Natural killer cell (primary cell): ENCODE measurements at regions not wholly inside any gene's neighbourhood (a gene's known extent, or its start where the extent isn't known, plus 50 kb on each side); places are given as distances from the start of the nearest gene placed in this dataset.

ENCODE experiments used
- ATAC-seq, 3 donors: fragments of 150-1000 bp in 2 of 3; fragments of 200-7000 bp in 1 of 3; cut with Tn5 transposase; 1 replicate in 1 of 3; 2 replicates in 2 of 3; pipeline ENCODE4 v1.10.0; 2021; ENCODE audit warnings: mild to moderate bottlenecking in 2 of 3, moderate library complexity in 2 of 3
- DNase-seq, 2 donors: peaks; one replicate each; pipeline versions ENCODE4 v3.0.0 to v3.0.0-alpha.2; 2013 to 2021; ENCODE audit warnings: mixed read lengths in 1 of 2
- H3K27ac ChIP-seq: one replicate; pipeline ENCODE4 v1.5.1; 2013; ENCODE audit warnings: mild to moderate bottlenecking, low read length
- H3K27me3 ChIP-seq: one replicate; pipeline ENCODE4 v1.6.1; 2013; ENCODE audit warnings: low read length; ENCODE audit not compliant: control insufficient read depth, insufficient read depth
- H3K36me3 ChIP-seq: one replicate; pipeline ENCODE4 v1.6.1; 2013; ENCODE audit warnings: low read length; ENCODE audit not compliant: control insufficient read depth, insufficient read depth
- H3K4me1 ChIP-seq: one replicate; pipeline ENCODE4 v1.6.1; 2013; ENCODE audit warnings: low read length; ENCODE audit not compliant: control insufficient read depth, insufficient read depth
- H3K4me3 ChIP-seq: one replicate; pipeline ENCODE4 v1.5.1; 2013; ENCODE audit warnings: low read length
- H3K9me3 ChIP-seq: one replicate; pipeline ENCODE4 v1.6.1; 2013; ENCODE audit warnings: low read length; ENCODE audit not compliant: control insufficient read depth, insufficient read depth
- H3K27ac Mint-ChIP-seq, 2 donors: one replicate each; pipeline ENCODE4 v1.8.0; 2022; ENCODE audit warnings: mild to moderate bottlenecking in 2 of 2, mixed read lengths in 2 of 2, moderate library complexity in 1 of 2
- H3K27me3 Mint-ChIP-seq, 2 donors: one replicate each; pipeline ENCODE4 v1.8.0; 2022; ENCODE audit warnings: low read depth in 2 of 2, mixed read lengths in 2 of 2
- H3K36me3 Mint-ChIP-seq: one replicate; pipeline ENCODE4 v1.8.0; 2022; ENCODE audit warnings: mixed read lengths
- H3K4me1 Mint-ChIP-seq, 2 donors: one replicate each; pipeline ENCODE4 v1.8.0; 2022; ENCODE audit warnings: mixed read lengths in 2 of 2
- H3K4me3 Mint-ChIP-seq: one replicate; pipeline ENCODE4 v1.8.0; 2022; ENCODE audit warnings: mild to moderate bottlenecking, moderate library complexity, mixed read lengths
- H3K9me3 Mint-ChIP-seq, 2 donors: one replicate each; pipeline ENCODE4 v1.8.0; 2022; ENCODE audit warnings: mixed read lengths in 2 of 2
- WGBS: methylation state at CpG from one replicate; pipeline ENCODE4 v1.1.7; 2013; ENCODE audit warnings: missing lambda C conversion rate; ENCODE audit not compliant: insufficient coverage; 5-methylcytosine and 5-hydroxymethylcytosine counted together
- intact Hi-C: fragments of 100-400 bp; cut with micrococcal nuclease; formaldehyde crosslinking; loops from one replicate; pipeline ENCODE4 v1.14.2; 2022
- TF ChIP-seq, protein P1 (sequence below): fragments of 200-600 bp; IDR thresholded peaks from one replicate; pipeline ENCODE4 v1.8.0; 2022; ENCODE audit warnings: antibody characterized with exemption

DNA sequence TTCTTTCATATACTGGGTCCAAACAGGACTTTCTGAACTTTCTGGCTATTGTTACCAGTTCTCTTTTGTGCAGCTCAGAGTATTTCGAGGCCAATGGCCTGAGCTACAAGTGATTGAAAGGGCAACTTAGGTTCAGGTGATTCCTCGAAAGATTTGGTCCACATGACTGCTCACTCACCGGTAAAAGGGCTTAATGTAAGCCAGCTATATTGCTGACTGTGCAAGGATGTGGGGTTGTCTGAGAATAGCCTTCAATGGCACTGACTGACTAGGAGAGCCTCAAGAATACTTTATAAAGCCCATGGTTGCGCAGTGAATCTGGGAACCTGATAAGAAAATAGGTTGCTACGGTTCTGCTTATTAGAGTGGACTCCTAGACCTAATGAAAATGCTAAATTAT lies 269.0 kb downstream of the SEC16B start:
- no peak overlapping the region for H3K27ac Mint-ChIP-seq
- H3K36me3 Mint-ChIP-seq = no peaks in the 10 kb centered on the region
- 84% methylated on average over 4 of the region's 5 CpGs for WGBS
- H3K36me3 ChIP-seq = no peaks in the 10 kb centered on the region
- intact Hi-C loops = no loop called here
- H3K4me3 ChIP-seq = no peak overlapping the region
- H3K4me3 Mint-ChIP-seq = no peak overlapping the region
- no peaks in the 10 kb centered on the region for H3K4me1 ChIP-seq
- peaks cover 7 to 15% of the 10 kb centered on the region in 2 donors for H3K9me3 Mint-ChIP-seq
- H3K27me3 ChIP-seq = no peaks in the 10 kb centered on the region
- no peaks in the 10 kb centered on the region for H3K27me3 Mint-ChIP-seq
- TF ChIP-seq, protein P1, sequence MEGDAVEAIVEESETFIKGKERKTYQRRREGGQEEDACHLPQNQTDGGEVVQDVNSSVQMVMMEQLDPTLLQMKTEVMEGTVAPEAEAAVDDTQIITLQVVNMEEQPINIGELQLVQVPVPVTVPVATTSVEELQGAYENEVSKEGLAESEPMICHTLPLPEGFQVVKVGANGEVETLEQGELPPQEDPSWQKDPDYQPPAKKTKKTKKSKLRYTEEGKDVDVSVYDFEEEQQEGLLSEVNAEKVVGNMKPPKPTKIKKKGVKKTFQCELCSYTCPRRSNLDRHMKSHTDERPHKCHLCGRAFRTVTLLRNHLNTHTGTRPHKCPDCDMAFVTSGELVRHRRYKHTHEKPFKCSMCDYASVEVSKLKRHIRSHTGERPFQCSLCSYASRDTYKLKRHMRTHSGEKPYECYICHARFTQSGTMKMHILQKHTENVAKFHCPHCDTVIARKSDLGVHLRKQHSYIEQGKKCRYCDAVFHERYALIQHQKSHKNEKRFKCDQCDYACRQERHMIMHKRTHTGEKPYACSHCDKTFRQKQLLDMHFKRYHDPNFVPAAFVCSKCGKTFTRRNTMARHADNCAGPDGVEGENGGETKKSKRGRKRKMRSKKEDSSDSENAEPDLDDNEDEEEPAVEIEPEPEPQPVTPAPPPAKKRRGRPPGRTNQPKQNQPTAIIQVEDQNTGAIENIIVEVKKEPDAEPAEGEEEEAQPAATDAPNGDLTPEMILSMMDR = no peak
- DNase-seq = no peak
- no peaks in the 10 kb centered on the region for H3K4me1 Mint-ChIP-seq
- H3K27ac ChIP-seq = no peak overlapping the region
- ATAC-seq = no peak
- no peaks in the 10 kb centered on the region for H3K9me3 ChIP-seq

DNA sequence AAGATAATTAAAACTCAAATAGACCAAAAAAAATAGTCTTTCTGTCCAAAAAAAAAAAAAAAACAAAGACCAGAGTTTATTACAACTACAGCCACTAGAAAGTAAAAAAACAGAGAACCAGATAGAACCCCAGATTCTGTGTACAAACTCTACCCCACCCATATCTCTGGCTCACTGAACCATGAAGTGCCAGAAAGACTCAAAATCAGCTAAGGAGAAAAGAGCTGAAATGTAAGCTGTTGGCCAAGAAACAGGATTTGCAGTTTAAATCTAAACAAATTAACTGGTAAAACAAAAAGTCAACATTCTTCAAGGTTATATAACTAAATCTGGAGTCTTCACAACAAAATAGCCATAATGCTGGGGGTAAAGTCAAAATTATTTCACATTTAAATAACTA lies 278.9 kb downstream of the SEC16B start:
- no peak for ATAC-seq
- no peaks in the 10 kb centered on the region for H3K4me1 Mint-ChIP-seq

DNA sequence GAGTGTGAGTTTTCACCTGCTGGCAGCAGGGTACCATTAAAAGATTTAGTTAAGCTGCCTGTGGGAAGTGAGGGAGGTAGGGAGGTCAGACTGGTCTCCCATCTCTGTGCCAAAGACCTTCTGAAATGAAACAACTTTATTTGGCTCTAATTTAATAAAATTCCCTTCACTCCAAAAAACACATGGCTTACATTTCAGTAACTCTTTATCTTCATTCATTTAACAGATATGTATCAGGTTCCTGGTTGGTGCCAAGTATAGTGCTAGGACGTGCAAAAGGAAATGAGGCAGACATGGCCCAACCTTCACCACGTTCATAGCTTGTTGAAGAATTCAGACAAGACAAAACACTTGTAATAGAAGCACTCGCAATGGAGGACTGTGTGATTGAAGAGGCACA lies 282.3 kb downstream of the SEC16B start:
- 74% methylated on average over 3 of the region's 3 CpGs for WGBS
- Mint-ChIP-seq H3K4me1 (no peaks in the 10 kb centered on the region), H3K9me3 (peaks cover 23 to 36% of the 10 kb centered on the region in 2 donors), H3K27me3 (no peaks in the 10 kb centered on the region), H3K4me3 (no peak overlapping the region), H3K36me3 (peaks cover 13% of the 10 kb centered on the region), H3K27ac (no peak overlapping the region)
- Histone ChIP-seq H3K27me3 (no peaks in the 10 kb centered on the region), H3K4me1 (no peaks in the 10 kb centered on the region), H3K36me3 (no peaks in the 10 kb centered on the region), H3K4me3 (no peak overlapping the region), H3K27ac (no peak overlapping the region), H3K9me3 (peaks cover 17% of the 10 kb centered on the region)
- no peak for DNase-seq
- intact Hi-C loops = no loop called here
- ATAC-seq = no peak
- TF ChIP-seq, protein P1 = no peak

More for the DNA sequence above, 278.9 kb downstream of the SEC16B start:
- Histone ChIP-seq H3K27ac (no peak overlapping the region), H3K9me3 (peaks cover 13% of the 10 kb centered on the region), H3K27me3 (no peaks in the 10 kb centered on the region), H3K4me3 (no peak overlapping the region), H3K36me3 (no peaks in the 10 kb centered on the region), H3K4me1 (no peaks in the 10 kb centered on the region)
- no peak overlapping the region for H3K4me3 Mint-ChIP-seq
- H3K36me3 Mint-ChIP-seq = peaks cover 8% of the 10 kb centered on the region
- H3K9me3 Mint-ChIP-seq = peaks cover 29 to 32% of the 10 kb centered on the region in 2 donors
- TF ChIP-seq, protein P1 = no peak
- intact Hi-C loops = no loop called here
- H3K27ac Mint-ChIP-seq = no peak overlapping the region
- no peaks in the 10 kb centered on the region for H3K27me3 Mint-ChIP-seq
- no peak for DNase-seq

DNA sequence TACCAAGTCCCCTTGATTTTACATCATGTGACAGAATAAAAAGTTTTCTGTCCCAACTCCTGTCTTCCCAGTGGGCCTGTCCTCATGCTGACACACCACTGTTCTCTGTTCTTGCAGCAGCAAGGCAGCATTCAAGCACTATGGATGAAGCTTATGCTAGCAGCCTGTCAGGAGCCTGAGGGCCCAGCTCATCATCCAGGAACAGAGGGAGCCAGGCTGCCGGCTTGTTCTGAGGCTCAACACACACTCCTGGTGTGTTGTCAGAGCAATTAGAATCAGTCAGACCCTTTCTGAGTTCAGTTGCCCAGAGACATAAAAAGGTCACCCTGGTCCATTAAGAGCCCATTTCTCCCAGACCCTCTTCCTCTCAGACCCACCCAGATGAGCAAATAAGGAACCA lies 282.9 kb downstream of the SEC16B start:
- ATAC-seq = no peak
- intact Hi-C loops = no loop called here
- Histone ChIP-seq H3K27me3 (no peaks in the 10 kb centered on the region), H3K9me3 (peaks cover 17% of the 10 kb centered on the region), H3K36me3 (no peaks in the 10 kb centered on the region), H3K27ac (no peak overlapping the region), H3K4me3 (no peak overlapping the region), H3K4me1 (no peaks in the 10 kb centered on the region)
- no peaks in the 10 kb centered on the region for H3K27me3 Mint-ChIP-seq
- 47% methylated on average over 1 of the region's 1 CpG for WGBS
- no peak overlapping the region for H3K27ac Mint-ChIP-seq
- TF ChIP-seq, protein P1 = no peak
- no peaks in the 10 kb centered on the region for H3K4me1 Mint-ChIP-seq
- DNase-seq = no peak
- peaks cover 22 to 34% of the 10 kb centered on the region in 2 donors for H3K9me3 Mint-ChIP-seq
- peaks cover 10% of the 10 kb centered on the region for H3K36me3 Mint-ChIP-seq
- H3K4me3 Mint-ChIP-seq = no peak overlapping the region
